ENCODE measurements at regions not wholly inside any gene's neighbourhood (a gene's known extent, or its start where the extent isn't known, plus 50 kb on each side); places are given as distances from the start of the nearest gene placed in this dataset.

GRCh38 chr6:33907227-33907626 is 103.4 kb upstream of the MLN start:
- TF ChIP-seq MAX (IDR thresholded peaks at IDR 0.05; ENCODE audit: low read depth, low read length) (no peak), POLR2A (IDR thresholded peaks at IDR 0.05; ENCODE audit: extremely low read depth, insufficient read length) (no peak), CTCF (IDR thresholded peaks at IDR 0.05; ENCODE audit: low read depth, low read length) (no peak), MYC (IDR thresholded peaks at IDR 0.05; ENCODE audit: low read depth, low read length) (no peak)
- no peak for DNase-seq (ENCODE audit: low read depth)
- H3K4me3 ChIP-seq (ENCODE audit: low read depth, low read length) = no peak overlapping the region

GRCh38 chr6:33906439-33906838 is 102.6 kb upstream of the MLN start:
- no peak overlapping the region for H3K4me3 ChIP-seq (ENCODE audit: low read depth, low read length)
- DNase-seq (ENCODE audit: low read depth) = no peak
- TF ChIP-seq MAX (IDR thresholded peaks at IDR 0.05; ENCODE audit: low read depth, low read length) = no peak
- TF ChIP-seq MYC (IDR thresholded peaks at IDR 0.05; ENCODE audit: low read depth, low read length) = no peak
- no peak for TF ChIP-seq CTCF (IDR thresholded peaks at IDR 0.05; ENCODE audit: low read depth, low read length)
- TF ChIP-seq POLR2A (IDR thresholded peaks at IDR 0.05; ENCODE audit: extremely low read depth, insufficient read length) = no peak

GRCh38 chr6:33905071-33905609 is 101.3 kb upstream of the MLN start:
- DNase-seq (ENCODE audit: low read depth) = no peak
- no peak for TF ChIP-seq MYC (IDR thresholded peaks at IDR 0.05; ENCODE audit: low read depth, low read length)
- no peak for TF ChIP-seq POLR2A (IDR thresholded peaks at IDR 0.05; ENCODE audit: extremely low read depth, insufficient read length)
- TF ChIP-seq MAX (IDR thresholded peaks at IDR 0.05; ENCODE audit: low read depth, low read length) = no peak
- no peak for TF ChIP-seq CTCF (IDR thresholded peaks at IDR 0.05; ENCODE audit: low read depth, low read length)
- H3K4me3 ChIP-seq (ENCODE audit: low read depth, low read length) = no peak overlapping the region

- TF ChIP-seq MAX (IDR thresholded peaks at IDR 0.05; ENCODE audit: low read depth, low read length) = no peak
- no peak for TF ChIP-seq CTCF (IDR thresholded peaks at IDR 0.05; ENCODE audit: low read depth, low read length)
- no peak for TF ChIP-seq POLR2A (IDR thresholded peaks at IDR 0.05; ENCODE audit: extremely low read depth, insufficient read length)
- no peak for TF ChIP-seq MYC (IDR thresholded peaks at IDR 0.05; ENCODE audit: low read depth, low read length)
- H3K4me3 ChIP-seq (ENCODE audit: low read depth, low read length) = no peak overlapping the region
- DNase-seq (ENCODE audit: low read depth) = no peak
Measured at GRCh38 chr6:33904747-33905065, 100.9 kb upstream of the MLN start.

- H3K4me3 ChIP-seq (ENCODE audit: low read depth, low read length) = no peak overlapping the region
- peak; percentile 38 for DNase-seq (ENCODE audit: low read depth)
Measured at GRCh38 chr6:33904050-33904746, 100.4 kb upstream of the MLN start.

More at GRCh38 chr6:33904050-33904746, 100.4 kb upstream of the MLN start:
- TF ChIP-seq CTCF (IDR thresholded peaks at IDR 0.05; ENCODE audit: low read depth, low read length) = no peak
- TF ChIP-seq POLR2A (IDR thresholded peaks at IDR 0.05; ENCODE audit: extremely low read depth, insufficient read length) = no peak
- no peak for TF ChIP-seq MYC (IDR thresholded peaks at IDR 0.05; ENCODE audit: low read depth, low read length)
- TF ChIP-seq MAX (IDR thresholded peaks at IDR 0.05; ENCODE audit: low read depth, low read length) = no peak

All from NB4 (cell line).